SK-N-SH (cell line): ENCODE measurements at regions not wholly inside any gene's neighbourhood (a gene's known extent, or its start where the extent isn't known, plus 50 kb on each side); places are given as distances from the start of the nearest gene placed in this dataset.

Experiments
- CTCF ChIP-seq: fragments of 200-600 bp; sonication (generic); IDR thresholded peaks from 2 replicates; pipeline ENCODE4 v1.6.1; 2017; ENCODE audit warnings: antibody characterized with exemption, mild to moderate bottlenecking, moderate library complexity
- EP300 ChIP-seq, 2 experiments: IDR thresholded peaks; 2 replicates each; pipeline versions ENCODE4 v1.4.0 to v1.6.1; 2012; ENCODE audit warnings: borderline replicate concordance in 1 of 2, low read depth in 1 of 2, low read length in 1 of 2
- EZH2phosphoT487 ChIP-seq: fragments of 200-600 bp; sonication (generic); IDR thresholded peaks from 2 replicates; pipeline ENCODE4 v1.6.1; 2017; ENCODE audit warnings: low read depth, mixed run types, mild to moderate bottlenecking, antibody characterized with exemption, moderate library complexity, borderline replicate concordance
- GABPA ChIP-seq: IDR thresholded peaks from 2 replicates; pipeline ENCODE4 v1.4.0; 2012; ENCODE audit warnings: low read depth, mild to moderate bottlenecking
- GATA2 ChIP-seq: sonication (generic); formaldehyde crosslinking; IDR thresholded peaks from 2 replicates; pipeline ENCODE4 v1.5.0; 2020; ENCODE audit warnings: mild to moderate bottlenecking, missing genetic modification reagents
- MAX ChIP-seq: IDR thresholded peaks from 2 replicates; pipeline ENCODE4 v1.4.0; 2012; ENCODE audit warnings: low read depth
- REST ChIP-seq: IDR thresholded peaks from 2 replicates; pipeline ENCODE4 v1.6.1; 2012; ENCODE audit warnings: mild to moderate bottlenecking, low read depth, low read length, moderate library complexity
- RFX5 ChIP-seq: IDR thresholded peaks from 2 replicates; pipeline ENCODE4 v1.6.1; 2012; ENCODE audit warnings: mild to moderate bottlenecking, improper control_type of control experiment, low read length
- SIN3A ChIP-seq: IDR thresholded peaks from 2 replicates; pipeline ENCODE4 v1.6.1; 2012; ENCODE audit warnings: low read depth, mild to moderate bottlenecking, low read length, moderate library complexity, borderline replicate concordance
- SMC3 ChIP-seq: IDR thresholded peaks from 2 replicates; pipeline ENCODE4 v1.6.1; 2012; ENCODE audit warnings: low read depth, low read length, improper control_type of control experiment
- TAF1 ChIP-seq: IDR thresholded peaks from 2 replicates; pipeline ENCODE4 v1.6.1; 2012; ENCODE audit warnings: low read depth, mild to moderate bottlenecking, low read length, moderate library complexity, borderline replicate concordance
- USF2 ChIP-seq: fragments of 150-350 bp; IDR thresholded peaks from 2 replicates; pipeline ENCODE4 v1.6.1; 2017; ENCODE audit warnings: antibody characterized with exemption, low read length, low read depth, borderline replicate concordance

- TF ChIP-seq MAX (no peak), CTCF (no peak), SIN3A (no peak), TAF1 (no peak), EZH2phosphoT487 (no peak), GABPA (no peak), RFX5 (no peak), SMC3 (no peak), GATA2 (CRISPR knock-in tag) (no peak), USF2 (no peak), REST (no peak), EP300 (IDR thresholded peaks at IDR 0.05; ENCODE audit: borderline replicate concordance in 1 of 2, low read depth in 1 of 2, low read length in 1 of 2) (no peak)
Observed at GRCh38 chr1:55546553-55546952, 331.4 kb upstream of the USP24 start.
